K562 (cell line): ENCODE measurements at regions not wholly inside any gene's neighbourhood (a gene's known extent, or its start where the extent isn't known, plus 50 kb on each side); places are given as distances from the start of the nearest gene placed in this dataset.

Experiments used
- ATAC-seq: fragments of 200-7000 bp; cut with Tn5 transposase; 3 replicates; pipeline ENCODE4 v1.9.1; 2020; ENCODE audit warnings: moderate library complexity
- BruUV-seq: library from RNA; stranded (reverse); fragments of 400-500 nt; replicated peaks from 2 replicates; lab custom pipeline; 2021; lab: Mats Ljungman, UMichigan
- CTCF ChIA-PET: fragments of 300-600 bp; formaldehyde crosslinking; extraction: SDS; loops from one replicate; lab custom pipeline; 2021; ENCODE audit warnings: low intra/inter-chr PET ratio; lab: Yijun Ruan, JAX
- POLR2A ChIA-PET: fragments of 300-600, 350-650 bp; sonication (Branson Sonifier 250); formaldehyde crosslinking; extraction: SDS; loops from one replicate; lab custom pipeline; 2021; ENCODE audit warnings: antibody characterized with exemption, inconsistent platforms; lab: Yijun Ruan, JAX
- DNase-seq, 4 experiments: peaks; one replicate each; pipeline versions ENCODE4 v3.0.0 to v3.0.0-alpha.2; 2011 to 2018; ENCODE audit warnings: low spot score in 3 of 4, mixed read lengths in 3 of 4; ENCODE audit errors: extremely low read depth in 1 of 4
- FAIRE-seq: peaks from 2 replicates; lab custom pipeline; 2011; peaks lifted over from hg19 to GRCh38; lab: Jason Lieb, UNC
- H2AFZ ChIP-seq: 2 replicates; pipeline ENCODE4 v1.6.0; 2011; ENCODE audit warnings: low read depth, low read length, control low read depth, inconsistent platforms
- H3K27ac ChIP-seq: fragments of 200-600 bp; 3 replicates; pipeline ENCODE4 v1.8.0; 2011; ENCODE audit warnings: low read depth, mild to moderate bottlenecking, control low read depth, inconsistent platforms, low read length, moderate library complexity, mixed read lengths; ENCODE audit errors: extremely low read depth
- H3K27me3 ChIP-seq, 2 experiments: fragments of 300-600 bp in 1 of 2; 2 replicates in 1 of 2; 3 replicates in 1 of 2; pipeline versions ENCODE4 v1.6.0 to v1.8.0; 2011; ENCODE audit warnings: inconsistent platforms in 2 of 2, low read length in 2 of 2, mild to moderate bottlenecking in 1 of 2, mixed read lengths in 1 of 2, moderate library complexity in 1 of 2; ENCODE audit not compliant: control insufficient read depth in 2 of 2, insufficient read depth in 2 of 2
- H3K36me3 ChIP-seq: fragments of 300-600 bp; 3 replicates; pipeline ENCODE4 v1.8.0; 2011; ENCODE audit warnings: mild to moderate bottlenecking, low read length, inconsistent platforms; ENCODE audit not compliant: control insufficient read depth, insufficient read depth
- H3K4me1 ChIP-seq, 2 experiments: fragments of 200-600 bp in 1 of 2; replicated peaks in 1 of 2; 2 replicates in 1 of 2; 3 replicates in 1 of 2; pipeline versions ENCODE4 v1.5.1 to v1.8.0; 2011; ENCODE audit warnings: inconsistent platforms in 2 of 2, low read length in 2 of 2, mild to moderate bottlenecking in 1 of 2, mixed read lengths in 1 of 2, moderate library complexity in 1 of 2; ENCODE audit not compliant: control insufficient read depth in 2 of 2, insufficient read depth in 2 of 2
- H3K4me2 ChIP-seq: 2 replicates; pipeline ENCODE4 v1.6.1; 2011; ENCODE audit warnings: low read length, control low read depth, inconsistent platforms, mixed read lengths; ENCODE audit not compliant: insufficient read depth
- H3K4me3 ChIP-seq: fragments of 200-600 bp; sonication (generic), shearing (Covaris generic); 2 replicates; pipeline ENCODE4 v1.5.1; 2016; ENCODE audit warnings: control low read depth, inconsistent platforms
- H3K79me2 ChIP-seq: fragments of 200-600 bp; 3 replicates; pipeline ENCODE4 v1.8.0; 2011; ENCODE audit warnings: low read length, inconsistent platforms; ENCODE audit not compliant: control insufficient read depth, insufficient read depth
- H3K9ac ChIP-seq, 2 experiments: 2 replicates each; pipeline versions ENCODE4 v1.6.0 to v1.6.1; 2011; ENCODE audit warnings: low read depth in 2 of 2, low read length in 2 of 2, control low read depth in 1 of 2, inconsistent platforms in 1 of 2, mild to moderate bottlenecking in 1 of 2, mixed read lengths in 1 of 2; ENCODE audit not compliant: insufficient read depth in 1 of 2
- H3K9me1 ChIP-seq: one replicate; pipeline ENCODE4 v1.6.0; 2011; ENCODE audit warnings: inconsistent platforms, mild to moderate bottlenecking, low read length, moderate library complexity; ENCODE audit not compliant: control insufficient read depth, insufficient read depth
- H3K9me3 ChIP-seq: replicated peaks from 2 replicates; pipeline ENCODE4 v1.5.1; 2011; ENCODE audit warnings: low read depth, low read length, inconsistent platforms; ENCODE audit not compliant: control insufficient read depth, insufficient read depth
- H4K20me1 ChIP-seq: replicated peaks from 2 replicates; pipeline ENCODE4 v1.6.1; 2011; ENCODE audit warnings: low read length, inconsistent platforms, mixed read lengths; ENCODE audit not compliant: control insufficient read depth, insufficient read depth
- C11orf30 ChIP-seq: fragments of 450-650 bp; IDR thresholded peaks from 2 replicates; pipeline ENCODE4 v1.6.1; 2016; ENCODE audit warnings: low read depth, mild to moderate bottlenecking
- MAFF ChIP-seq: IDR thresholded peaks from 2 replicates; pipeline ENCODE4 v1.6.1; 2012; ENCODE audit warnings: low read length, improper control_type of control experiment
- MAFG ChIP-seq: fragments of 450-650 bp; conservative IDR thresholded peaks from 2 replicates; pipeline ENCODE4 v1.6.1; 2016; ENCODE audit warnings: missing genetic modification characterization, missing compliant biosample characterization
- MAFK ChIP-seq: IDR thresholded peaks from 2 replicates; pipeline ENCODE4 v1.6.1; 2011; ENCODE audit warnings: low read length, improper control_type of control experiment
- PBX2 ChIP-seq, 2 experiments: IDR thresholded peaks in 1 of 2; conservative IDR thresholded peaks in 1 of 2; 2 replicates each; pipeline ENCODE4 v1.6.1; 2016; ENCODE audit warnings: low read depth in 2 of 2, mild to moderate bottlenecking in 1 of 2, missing compliant biosample characterization in 1 of 2, missing genetic modification characterization in 1 of 2, moderate library complexity in 1 of 2
- TSC22D4 ChIP-seq: fragments of 450-650 bp; IDR thresholded peaks from 2 replicates; pipeline ENCODE4 v1.6.1; 2016; ENCODE audit warnings: missing genetic modification characterization, missing biosample characterization, control low read depth
- ZNF316 ChIP-seq: fragments of 450-650 bp; IDR thresholded peaks from 2 replicates; pipeline ENCODE4 v1.6.1; 2016
- ZNF75A ChIP-seq: fragments of 450-650 bp; formaldehyde crosslinking; IDR thresholded peaks from 2 replicates; pipeline ENCODE4 v1.4.0; 2020; ENCODE audit warnings: mild to moderate bottlenecking
- WGBS: fragments of 100-300 bp; shearing (Covaris generic); methylation state at CpG from one replicate; pipeline ENCODE4 v1.1.6; 2016; ENCODE audit warnings: low coverage, mixed read lengths; ENCODE audit not compliant: insufficient coverage; ENCODE audit errors: missing lambda C conversion rate; 5-methylcytosine and 5-hydroxymethylcytosine counted together
- in situ Hi-C: fragments of 300-500 bp; cut with MboI; formaldehyde crosslinking; loops from 4 replicates; pipeline ENCODE4 v1.15.0; 2018; ENCODE audit warnings: inconsistent platforms, mixed read lengths
- intact Hi-C: fragments of 100-400 bp; cut with micrococcal nuclease; formaldehyde crosslinking; loops from 2 replicates; pipeline ENCODE4 v1.14.2; 2022

- TF ChIP-seq PBX2 (CRISPR knock-in tag; IDR thresholded peaks at IDR 0.05; ENCODE audit: low read depth) = no peak
- TF ChIP-seq PBX2 (tag; conservative IDR thresholded peaks at IDR 0.05; ENCODE audit: low read depth) = no peak
- TF ChIP-seq, all 486 proteins: peak for 0
Observed at GRCh38 chr21:38888991-38889561, 83.3 kb downstream of the ETS2 start (continued).

DNA sequence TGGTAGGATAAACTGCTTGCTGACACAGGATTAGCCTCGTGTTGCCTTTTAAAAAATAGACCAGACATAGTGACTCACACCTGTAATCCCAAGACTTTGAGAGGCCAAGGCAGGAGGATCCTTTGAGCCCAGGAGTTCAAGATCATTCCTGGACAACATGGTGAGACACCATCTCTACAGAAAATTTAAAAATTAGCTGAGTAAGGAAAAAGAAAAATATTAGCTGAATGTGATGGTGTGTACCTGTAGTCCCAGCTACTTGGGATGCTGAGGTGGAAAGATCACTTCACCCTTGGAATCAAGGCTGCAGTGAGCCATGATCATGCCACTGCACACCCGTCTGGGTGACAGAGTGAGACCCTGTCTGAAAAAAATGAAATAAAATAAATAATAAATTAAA lies 82.0 kb downstream of the ETS2 start:
- H3K27ac ChIP-seq = no peak overlapping the region
- intact Hi-C loops = no loop called here
- no TSS peak for BruUV-seq
- WGBS = 0% methylated on average over 2 of the region's 2 CpGs
- no peaks in the 10 kb centered on the region for H4K20me1 ChIP-seq
- TF ChIP-seq ZNF316 = peak; percentile 75
- TF ChIP-seq MAFF = peak; percentile 72
- peak; percentile 58 for TF ChIP-seq MAFK
- no peak for TF ChIP-seq TSC22D4
- peak; percentile 57; the same call in 1 of the 2 replicates for TF ChIP-seq MAFG (tag)
- TF ChIP-seq ZNF75A (CRISPR knock-in tag) = no peak
- TF ChIP-seq C11orf30 = peak; percentile 69; the same call in 1 of the 2 replicates
- H3K9ac ChIP-seq = no peak overlapping the region
- no peaks in the 10 kb centered on the region for H3K9me3 ChIP-seq
- H3K4me2 ChIP-seq = no peak overlapping the region
- ChIA-PET CTCF (no interaction called here), POLR2A (no interaction called here)
- no peaks in the 10 kb centered on the region for H3K4me1 ChIP-seq
- ATAC-seq (no peak), FAIRE-seq (no peak), DNase-seq (no peak)
- no peaks in the 10 kb centered on the region for H3K36me3 ChIP-seq
- no peak overlapping the region for H2AFZ ChIP-seq
- no peaks in the 10 kb centered on the region for H3K9me1 ChIP-seq
- no peak overlapping the region for H3K4me3 ChIP-seq
- no peaks in the 10 kb centered on the region for H3K79me2 ChIP-seq
- no peaks in the 10 kb centered on the region; a peak in 1 of 5 replicates for H3K27me3 ChIP-seq
- in situ Hi-C loops = no loop called here
